Epithelial cell of esophagus (primary cell): ENCODE measurements at regions not wholly inside any gene's neighbourhood (a gene's known extent, or its start where the extent isn't known, plus 50 kb on each side); places are given as distances from the start of the nearest gene placed in this dataset.
A peak's percentile ranks its signal among the peaks of the same experiment; 100 is the strongest.

Experiments used
- DNase-seq: peaks from one replicate; pipeline ENCODE4 v3.0.0; 2010; ENCODE audit warnings: low read depth
- H3K4me3 ChIP-seq: 2 replicates; pipeline ENCODE4 v1.5.1; 2011; ENCODE audit warnings: mild to moderate bottlenecking, low read length, control low read depth
- TF ChIP-seq, protein P1 (sequence below): IDR thresholded peaks from 2 replicates; pipeline ENCODE4 v1.5.1; 2011; ENCODE audit warnings: low read depth, mild to moderate bottlenecking, low read length, control low read depth, inconsistent platforms; ENCODE audit not compliant: insufficient read depth; ENCODE audit errors: missing control alignments

DNA sequence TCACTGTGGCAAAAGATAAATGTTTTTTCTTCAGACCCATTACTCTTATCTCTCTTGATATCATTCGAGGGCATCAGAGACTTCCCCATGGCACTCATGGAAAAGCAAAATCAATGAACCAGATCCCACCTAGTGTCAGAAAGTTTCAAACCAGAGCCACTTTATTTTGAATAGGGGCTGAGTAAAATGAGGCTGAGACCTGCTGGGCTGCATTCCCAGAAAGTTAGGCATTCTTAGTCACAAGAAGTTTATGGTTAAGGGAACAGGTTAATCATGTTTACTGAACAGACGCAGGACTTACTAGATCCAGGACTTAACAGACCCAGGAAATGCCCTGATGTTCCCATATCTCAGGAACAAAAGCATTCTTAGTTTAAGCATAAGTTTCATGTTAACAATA, 369.9 kb downstream of the BTBD3 start:
- no peak overlapping the region for H3K4me3 ChIP-seq
- TF ChIP-seq, protein P1, sequence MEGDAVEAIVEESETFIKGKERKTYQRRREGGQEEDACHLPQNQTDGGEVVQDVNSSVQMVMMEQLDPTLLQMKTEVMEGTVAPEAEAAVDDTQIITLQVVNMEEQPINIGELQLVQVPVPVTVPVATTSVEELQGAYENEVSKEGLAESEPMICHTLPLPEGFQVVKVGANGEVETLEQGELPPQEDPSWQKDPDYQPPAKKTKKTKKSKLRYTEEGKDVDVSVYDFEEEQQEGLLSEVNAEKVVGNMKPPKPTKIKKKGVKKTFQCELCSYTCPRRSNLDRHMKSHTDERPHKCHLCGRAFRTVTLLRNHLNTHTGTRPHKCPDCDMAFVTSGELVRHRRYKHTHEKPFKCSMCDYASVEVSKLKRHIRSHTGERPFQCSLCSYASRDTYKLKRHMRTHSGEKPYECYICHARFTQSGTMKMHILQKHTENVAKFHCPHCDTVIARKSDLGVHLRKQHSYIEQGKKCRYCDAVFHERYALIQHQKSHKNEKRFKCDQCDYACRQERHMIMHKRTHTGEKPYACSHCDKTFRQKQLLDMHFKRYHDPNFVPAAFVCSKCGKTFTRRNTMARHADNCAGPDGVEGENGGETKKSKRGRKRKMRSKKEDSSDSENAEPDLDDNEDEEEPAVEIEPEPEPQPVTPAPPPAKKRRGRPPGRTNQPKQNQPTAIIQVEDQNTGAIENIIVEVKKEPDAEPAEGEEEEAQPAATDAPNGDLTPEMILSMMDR: peak; percentile 16
- peak; percentile 93 for DNase-seq

DNA sequence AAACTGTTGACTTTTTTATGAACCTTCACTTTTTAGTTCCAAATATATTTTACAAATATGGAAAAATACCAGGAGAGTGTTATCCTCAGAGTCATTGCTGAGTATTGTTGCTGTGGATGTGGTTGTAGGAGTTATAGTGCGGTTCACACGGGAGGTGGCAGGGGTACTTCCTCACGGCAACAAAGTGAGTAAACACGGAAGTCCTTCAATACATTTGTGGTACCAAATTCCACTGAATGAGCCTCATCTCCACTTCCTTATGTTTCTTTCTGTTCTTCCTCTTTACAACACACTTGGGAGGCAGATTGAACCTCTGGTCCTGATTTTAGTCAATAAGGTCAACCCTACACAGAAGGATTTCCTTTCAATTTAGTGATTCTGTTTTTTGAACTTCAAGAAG, 371.8 kb downstream of the BTBD3 start:
- DNase-seq: no peak
- no peak overlapping the region for H3K4me3 ChIP-seq
- TF ChIP-seq, protein P1: no peak

DNA sequence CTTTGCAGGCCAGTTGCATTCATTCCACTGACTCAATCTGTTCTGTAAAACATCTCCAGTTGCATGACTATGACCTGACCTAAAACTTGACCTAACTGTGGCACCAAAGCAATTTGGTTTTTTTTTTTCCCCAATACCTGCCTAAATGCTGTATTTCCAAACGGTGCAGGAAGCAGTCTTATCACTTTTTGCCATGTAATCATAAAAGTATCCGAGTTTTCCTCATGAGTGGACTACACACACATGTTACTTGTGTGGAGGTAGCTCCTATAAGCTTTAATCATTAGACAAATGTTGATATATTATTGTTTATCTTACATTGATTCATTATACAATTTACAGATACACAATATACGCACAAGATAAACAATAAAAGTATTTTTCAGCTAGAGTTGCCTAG, 373.7 kb downstream of the BTBD3 start:
- no peak overlapping the region for H3K4me3 ChIP-seq
- TF ChIP-seq, protein P1: no peak
- no peak for DNase-seq

DNA sequence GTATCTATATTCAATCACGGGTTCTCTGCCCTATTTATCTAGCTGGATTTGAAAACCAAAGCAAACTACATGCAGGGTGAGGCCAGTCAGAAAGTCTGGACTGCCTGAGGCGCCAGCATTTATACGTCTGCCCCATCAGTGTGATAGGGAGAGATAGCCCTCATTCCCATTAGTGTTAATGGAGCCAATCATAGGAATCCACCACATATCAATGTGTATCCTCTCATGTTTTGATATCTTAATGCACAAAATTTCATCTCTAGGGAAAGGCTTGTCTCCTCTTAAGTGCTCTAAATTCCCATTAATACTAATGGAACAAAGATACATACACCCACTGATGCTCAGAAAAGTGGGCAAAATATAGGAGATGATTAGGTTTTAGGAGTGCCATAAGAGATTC, 376.2 kb downstream of the BTBD3 start:
- no peak for DNase-seq
- TF ChIP-seq, protein P1: no peak
- no peak overlapping the region for H3K4me3 ChIP-seq

DNA sequence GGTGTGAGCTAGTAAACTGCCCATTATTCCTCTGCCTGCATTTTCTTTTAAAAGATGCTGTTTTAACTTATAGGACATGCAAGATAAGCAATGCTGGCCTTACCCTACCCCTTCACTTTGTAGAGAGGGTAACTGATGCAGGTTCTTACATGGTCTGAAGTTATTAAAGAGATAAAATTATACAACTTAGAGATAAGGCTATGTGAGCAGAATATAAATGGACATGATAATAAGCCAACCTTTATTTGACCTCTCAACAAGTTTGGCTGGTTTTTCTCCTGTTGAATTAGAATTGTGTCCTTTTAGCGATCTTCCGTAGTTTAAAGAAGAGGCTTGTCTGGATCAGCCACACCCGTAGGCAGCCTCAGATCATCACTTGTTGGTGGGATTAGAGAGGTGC, 377.0 kb downstream of the BTBD3 start:
- DNase-seq: no peak
- H3K4me3 ChIP-seq: no peak overlapping the region
- TF ChIP-seq, protein P1: no peak

DNA sequence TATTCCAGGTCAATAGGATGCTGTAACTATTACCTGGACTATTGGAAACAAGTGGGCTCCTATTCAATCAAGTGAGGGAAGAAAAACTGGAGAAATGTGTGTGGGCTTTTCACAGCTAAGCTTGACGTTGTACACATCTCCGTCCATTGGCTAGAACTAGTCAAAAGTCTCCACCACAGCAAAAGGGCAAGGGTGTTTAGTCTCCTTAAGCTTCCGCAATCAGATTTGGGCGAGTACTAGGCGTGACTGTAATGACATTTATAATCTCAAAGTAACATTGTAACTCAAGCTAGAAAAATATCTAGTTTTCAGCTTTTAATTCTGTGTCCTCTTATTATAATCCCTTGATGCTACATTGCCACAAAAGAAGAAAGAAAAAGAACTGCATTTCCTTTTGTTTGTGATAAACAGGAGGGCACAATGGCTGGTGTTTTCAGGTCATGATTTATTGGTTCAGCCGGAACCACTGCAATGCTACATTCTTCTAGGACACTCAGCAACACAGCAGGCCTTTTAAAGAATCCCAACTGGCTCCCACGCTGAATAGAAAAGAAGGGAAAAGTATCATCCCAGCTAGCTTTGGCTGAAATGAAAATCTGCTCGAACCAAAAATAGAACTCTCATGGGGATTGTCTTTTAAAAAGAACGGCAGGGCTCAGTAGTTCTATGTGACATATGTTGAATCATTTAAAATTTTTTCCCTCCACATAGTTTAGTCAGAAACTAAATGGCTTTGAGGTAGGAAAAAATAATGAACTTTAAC, 387.7 kb downstream of the BTBD3 start:
- TF ChIP-seq, protein P1: no peak
- DNase-seq: no peak
- H3K4me3 ChIP-seq: no peak overlapping the region

DNA sequence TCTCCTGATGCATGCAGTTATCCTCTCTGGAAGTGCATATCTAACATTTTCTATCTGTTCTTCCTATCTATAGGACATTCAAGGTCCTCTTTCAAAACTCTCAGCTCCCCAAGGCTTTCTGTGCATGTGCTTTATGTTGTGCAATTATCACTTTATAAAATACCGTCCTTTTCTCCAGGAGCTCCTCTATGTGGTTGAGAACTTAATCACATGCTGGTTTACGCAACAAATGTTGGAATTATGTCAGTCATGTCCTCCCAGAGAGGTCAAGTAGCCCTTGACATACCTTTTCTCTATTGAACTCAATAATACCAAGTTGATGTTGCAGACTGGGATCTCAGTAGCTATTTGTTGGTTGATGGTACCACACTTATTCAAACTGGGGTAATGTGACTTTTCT, 388.4 kb downstream of the BTBD3 start:
- TF ChIP-seq, protein P1: no peak
- peak; percentile 10 for DNase-seq
- H3K4me3 ChIP-seq: no peak overlapping the region
